ENCODE measurements at regions not wholly inside any gene's neighbourhood (a gene's known extent, or its start where the extent isn't known, plus 50 kb on each side); places are given as distances from the start of the nearest gene placed in this dataset.

- no peak for DNase-seq (ENCODE audit: low spot score)
- Histone ChIP-seq H3K4me3 (ENCODE audit: low read depth, low read length, poor library complexity, severe bottlenecking) (no peak overlapping the region), H3K36me3 (ENCODE audit: insufficient read depth, low read length, poor library complexity, severe bottlenecking) (no peaks in the 10 kb centered on the region), H3K4me1 (ENCODE audit: insufficient read depth, low read length, poor library complexity, severe bottlenecking) (no peaks in the 10 kb centered on the region), H3K27me3 (replicated peaks; ENCODE audit: insufficient read depth, low read depth, low read length, poor library complexity) (peaks cover 12% of the 10 kb centered on the region), H3K9me3 (ENCODE audit: low read depth, low read length, poor library complexity, severe bottlenecking) (no peaks in the 10 kb centered on the region), H3K27ac (ENCODE audit: low read depth, low read length, poor library complexity, severe bottlenecking) (no peak overlapping the region)
- no peak for TF ChIP-seq EZH2 (IDR thresholded peaks at IDR 0.05; ENCODE audit: borderline replicate concordance, low read depth, low read length, poor library complexity, severe bottlenecking)
- TF ChIP-seq, protein P1, sequence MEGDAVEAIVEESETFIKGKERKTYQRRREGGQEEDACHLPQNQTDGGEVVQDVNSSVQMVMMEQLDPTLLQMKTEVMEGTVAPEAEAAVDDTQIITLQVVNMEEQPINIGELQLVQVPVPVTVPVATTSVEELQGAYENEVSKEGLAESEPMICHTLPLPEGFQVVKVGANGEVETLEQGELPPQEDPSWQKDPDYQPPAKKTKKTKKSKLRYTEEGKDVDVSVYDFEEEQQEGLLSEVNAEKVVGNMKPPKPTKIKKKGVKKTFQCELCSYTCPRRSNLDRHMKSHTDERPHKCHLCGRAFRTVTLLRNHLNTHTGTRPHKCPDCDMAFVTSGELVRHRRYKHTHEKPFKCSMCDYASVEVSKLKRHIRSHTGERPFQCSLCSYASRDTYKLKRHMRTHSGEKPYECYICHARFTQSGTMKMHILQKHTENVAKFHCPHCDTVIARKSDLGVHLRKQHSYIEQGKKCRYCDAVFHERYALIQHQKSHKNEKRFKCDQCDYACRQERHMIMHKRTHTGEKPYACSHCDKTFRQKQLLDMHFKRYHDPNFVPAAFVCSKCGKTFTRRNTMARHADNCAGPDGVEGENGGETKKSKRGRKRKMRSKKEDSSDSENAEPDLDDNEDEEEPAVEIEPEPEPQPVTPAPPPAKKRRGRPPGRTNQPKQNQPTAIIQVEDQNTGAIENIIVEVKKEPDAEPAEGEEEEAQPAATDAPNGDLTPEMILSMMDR (conservative IDR thresholded peaks at IDR 0.05; ENCODE audit: low read depth, low read length) = no peak
- intact Hi-C loops (cut with micrococcal nuclease; ENCODE audit: unreplicated experiment) = no loop called here
- CTCF ChIA-PET = no interaction called here
- POLR2A ChIA-PET (ENCODE audit: low non-redundant PET) = no interaction called here
- no TSS peak for BruUV-seq (replicated peaks)
These were observed 183.7 kb downstream of the TEX29 start for GRCh38 chr13:111503905-111504695.

- Histone ChIP-seq H3K9me3 (ENCODE audit: low read depth, low read length, poor library complexity, severe bottlenecking) (no peaks in the 10 kb centered on the region), H3K4me1 (ENCODE audit: insufficient read depth, low read length, poor library complexity, severe bottlenecking) (no peaks in the 10 kb centered on the region), H3K36me3 (ENCODE audit: insufficient read depth, low read length, poor library complexity, severe bottlenecking) (no peaks in the 10 kb centered on the region), H3K27me3 (replicated peaks; ENCODE audit: insufficient read depth, low read depth, low read length, poor library complexity) (peaks cover 19% of the 10 kb centered on the region), H3K27ac (ENCODE audit: low read depth, low read length, poor library complexity, severe bottlenecking) (no peak overlapping the region), H3K4me3 (ENCODE audit: low read depth, low read length, poor library complexity, severe bottlenecking) (no peak overlapping the region)
- CTCF ChIA-PET = interaction anchor here (0.7 to 1.0 kb wide), 2 partner anchors 489 to 939 kb away, joined by 7 read pairs; no protein-coding TSS in a partner anchor
- DNase-seq (ENCODE audit: low spot score) = peak; percentile 49
- no TSS peak for BruUV-seq (replicated peaks)
- TF ChIP-seq, protein P1 (conservative IDR thresholded peaks at IDR 0.05; ENCODE audit: low read depth, low read length) = peak; percentile 65
- no peak for TF ChIP-seq EZH2 (IDR thresholded peaks at IDR 0.05; ENCODE audit: borderline replicate concordance, low read depth, low read length, poor library complexity, severe bottlenecking)
- POLR2A ChIA-PET (ENCODE audit: low non-redundant PET) = no interaction called here
- intact Hi-C loops (cut with micrococcal nuclease; ENCODE audit: unreplicated experiment) = loop anchor here (1.0 kb wide), 1 partner anchor 939 kb away; no protein-coding TSS in a partner anchor
These were observed 184.8 kb downstream of the TEX29 start for GRCh38 chr13:111505175-111505777.

DNA sequence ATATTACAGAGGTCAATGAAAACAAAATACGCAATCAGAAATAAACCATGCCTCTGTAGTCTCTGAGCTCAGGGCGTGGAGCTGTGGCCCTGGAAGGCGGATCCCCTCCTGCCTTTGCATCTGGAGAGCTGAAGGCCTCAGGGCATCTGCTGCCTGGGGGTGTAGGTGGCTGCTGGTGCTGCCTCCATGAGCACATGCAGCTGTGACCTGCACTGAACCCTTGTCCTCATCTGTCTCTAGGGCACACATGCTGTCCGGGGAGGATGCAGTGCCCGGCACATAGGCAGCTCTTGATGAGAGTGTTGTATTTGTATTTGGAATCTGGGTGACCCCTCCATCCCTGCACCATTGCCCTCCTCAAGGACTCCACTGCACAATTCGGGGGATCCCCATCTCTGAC lies 185.7 kb downstream of the TEX29 start:
- no peaks in the 10 kb centered on the region for H3K4me1 ChIP-seq (ENCODE audit: insufficient read depth, low read length, poor library complexity, severe bottlenecking)
- H3K27ac ChIP-seq (ENCODE audit: low read depth, low read length, poor library complexity, severe bottlenecking) = no peak overlapping the region
- intact Hi-C loops (cut with micrococcal nuclease; ENCODE audit: unreplicated experiment) = no loop called here
- POLR2A ChIA-PET (ENCODE audit: low non-redundant PET) = no interaction called here
- no TSS peak for BruUV-seq (replicated peaks)
- CTCF ChIA-PET = no interaction called here
- TF ChIP-seq, protein P1 (conservative IDR thresholded peaks at IDR 0.05; ENCODE audit: low read depth, low read length) = no peak
- no peak for TF ChIP-seq EZH2 (IDR thresholded peaks at IDR 0.05; ENCODE audit: borderline replicate concordance, low read depth, low read length, poor library complexity, severe bottlenecking)
- H3K9me3 ChIP-seq (ENCODE audit: low read depth, low read length, poor library complexity, severe bottlenecking) = no peaks in the 10 kb centered on the region
- no peaks in the 10 kb centered on the region for H3K36me3 ChIP-seq (ENCODE audit: insufficient read depth, low read length, poor library complexity, severe bottlenecking)
- no peak overlapping the region for H3K4me3 ChIP-seq (ENCODE audit: low read depth, low read length, poor library complexity, severe bottlenecking)
- DNase-seq (ENCODE audit: low spot score) = no peak
- H3K27me3 ChIP-seq (replicated peaks; ENCODE audit: insufficient read depth, low read depth, low read length, poor library complexity) = peaks cover 19% of the 10 kb centered on the region
